ENCODE measurements at regions not wholly inside any gene's neighbourhood (a gene's known extent, or its start where the extent isn't known, plus 50 kb on each side); places are given as distances from the start of the nearest gene placed in this dataset.

GRCh38 chr7:46525876-46526275, 604.8 kb upstream of the IGFBP3 start:
- Histone ChIP-seq H3K9ac (ENCODE audit: insufficient read length) (no peak overlapping the region), H3K36me3 (ENCODE audit: insufficient read depth, low read length) (no peaks in the 10 kb centered on the region), H3K9me3 (ENCODE audit: low read depth, low read length) (no peaks in the 10 kb centered on the region), H3K27ac (no peak overlapping the region), H3K4me3 (no peak overlapping the region)
- TF ChIP-seq FOXP2 (optimal IDR thresholded peaks at IDR 0.05; ENCODE audit: control extremely low read depth, extremely low read length, insufficient read depth) (no peak), POLR2AphosphoS5 (IDR thresholded peaks at IDR 0.05; ENCODE audit: borderline replicate concordance, low read depth, low read length) (no peak)
- DNase-seq (ENCODE audit: low read depth, low spot score) = no peak

GRCh38 chr7:46524350-46524749, 603.3 kb upstream of the IGFBP3 start:
- TF ChIP-seq FOXP2 (optimal IDR thresholded peaks at IDR 0.05; ENCODE audit: control extremely low read depth, extremely low read length, insufficient read depth) = no peak
- TF ChIP-seq EZH2 (IDR thresholded peaks at IDR 0.05) = no peak
- TF ChIP-seq POLR2AphosphoS5 (IDR thresholded peaks at IDR 0.05; ENCODE audit: borderline replicate concordance, low read depth, low read length) = no peak
- no peaks in the 10 kb centered on the region for H3K9me3 ChIP-seq (ENCODE audit: low read depth, low read length)
- no peak for DNase-seq (ENCODE audit: low read depth, low spot score)

GRCh38 chr7:46522354-46522906, 601.4 kb upstream of the IGFBP3 start:
- H3K4me3 ChIP-seq = no peak overlapping the region
- H3K27ac ChIP-seq = no peak overlapping the region
- no peaks in the 10 kb centered on the region for H3K36me3 ChIP-seq (ENCODE audit: insufficient read depth, low read length)
- no peak for DNase-seq (ENCODE audit: low read depth, low spot score)
- TF ChIP-seq FOXP2 (optimal IDR thresholded peaks at IDR 0.05; ENCODE audit: control extremely low read depth, extremely low read length, insufficient read depth) = no peak
- TF ChIP-seq EZH2 (IDR thresholded peaks at IDR 0.05) = no peak
- no peak for TF ChIP-seq POLR2AphosphoS5 (IDR thresholded peaks at IDR 0.05; ENCODE audit: borderline replicate concordance, low read depth, low read length)
- no peak overlapping the region for H3K9ac ChIP-seq (ENCODE audit: insufficient read length)
- H3K9me3 ChIP-seq (ENCODE audit: low read depth, low read length) = no peaks in the 10 kb centered on the region

More at GRCh38 chr7:46524350-46524749, 603.3 kb upstream of the IGFBP3 start:
- Histone ChIP-seq H3K9ac (ENCODE audit: insufficient read length) (no peak overlapping the region), H3K36me3 (ENCODE audit: insufficient read depth, low read length) (no peaks in the 10 kb centered on the region), H3K27ac (no peak overlapping the region), H3K4me3 (no peak overlapping the region)

GRCh38 chr7:46518713-46519112, 597.6 kb upstream of the IGFBP3 start:
- Histone ChIP-seq H3K9ac (ENCODE audit: insufficient read length) (no peak overlapping the region), H3K27ac (no peak overlapping the region), H3K4me3 (no peak overlapping the region), H3K36me3 (ENCODE audit: insufficient read depth, low read length) (no peaks in the 10 kb centered on the region), H3K9me3 (ENCODE audit: low read depth, low read length) (no peaks in the 10 kb centered on the region)
- TF ChIP-seq FOXP2 (optimal IDR thresholded peaks at IDR 0.05; ENCODE audit: control extremely low read depth, extremely low read length, insufficient read depth) = no peak
- TF ChIP-seq POLR2AphosphoS5 (IDR thresholded peaks at IDR 0.05; ENCODE audit: borderline replicate concordance, low read depth, low read length) = no peak
- TF ChIP-seq EZH2 (IDR thresholded peaks at IDR 0.05) = no peak
- no peak for DNase-seq (ENCODE audit: low read depth, low spot score)

- Histone ChIP-seq H3K36me3 (ENCODE audit: insufficient read depth, low read length) (no peaks in the 10 kb centered on the region), H3K9ac (ENCODE audit: insufficient read length) (no peak overlapping the region), H3K9me3 (ENCODE audit: low read depth, low read length) (no peaks in the 10 kb centered on the region), H3K27ac (no peak overlapping the region), H3K4me3 (no peak overlapping the region)
- TF ChIP-seq EZH2 (IDR thresholded peaks at IDR 0.05) (no peak), FOXP2 (optimal IDR thresholded peaks at IDR 0.05; ENCODE audit: control extremely low read depth, extremely low read length, insufficient read depth) (no peak), POLR2AphosphoS5 (IDR thresholded peaks at IDR 0.05; ENCODE audit: borderline replicate concordance, low read depth, low read length) (no peak)
- no peak for DNase-seq (ENCODE audit: low read depth, low spot score)
Observed at GRCh38 chr7:46515844-46516590, 594.9 kb upstream of the IGFBP3 start.

- no peak overlapping the region for H3K27ac ChIP-seq
- no peak for DNase-seq (ENCODE audit: low read depth, low spot score)
Observed at GRCh38 chr7:46513447-46513848, 592.4 kb upstream of the IGFBP3 start.

GRCh38 chr7:46512891-46513413, 591.9 kb upstream of the IGFBP3 start:
- no peaks in the 10 kb centered on the region for H3K36me3 ChIP-seq (ENCODE audit: insufficient read depth, low read length)
- TF ChIP-seq EZH2 (IDR thresholded peaks at IDR 0.05) = no peak
- no peak for TF ChIP-seq FOXP2 (optimal IDR thresholded peaks at IDR 0.05; ENCODE audit: control extremely low read depth, extremely low read length, insufficient read depth)
- no peak for TF ChIP-seq POLR2AphosphoS5 (IDR thresholded peaks at IDR 0.05; ENCODE audit: borderline replicate concordance, low read depth, low read length)
- no peak for DNase-seq (ENCODE audit: low read depth, low spot score)
- no peak overlapping the region for H3K4me3 ChIP-seq
- H3K9ac ChIP-seq (ENCODE audit: insufficient read length) = no peak overlapping the region
- no peaks in the 10 kb centered on the region for H3K9me3 ChIP-seq (ENCODE audit: low read depth, low read length)
- H3K27ac ChIP-seq = no peak overlapping the region

More at GRCh38 chr7:46513447-46513848, 592.4 kb upstream of the IGFBP3 start:
- Histone ChIP-seq H3K9ac (ENCODE audit: insufficient read length) (no peak overlapping the region), H3K36me3 (ENCODE audit: insufficient read depth, low read length) (no peaks in the 10 kb centered on the region), H3K4me3 (no peak overlapping the region), H3K9me3 (ENCODE audit: low read depth, low read length) (no peaks in the 10 kb centered on the region)
- TF ChIP-seq POLR2AphosphoS5 (IDR thresholded peaks at IDR 0.05; ENCODE audit: borderline replicate concordance, low read depth, low read length) (no peak), FOXP2 (optimal IDR thresholded peaks at IDR 0.05; ENCODE audit: control extremely low read depth, extremely low read length, insufficient read depth) (no peak), EZH2 (IDR thresholded peaks at IDR 0.05) (no peak)

GRCh38 chr7:46511442-46512215, 590.6 kb upstream of the IGFBP3 start:
- no peak for DNase-seq (ENCODE audit: low read depth, low spot score)
- no peaks in the 10 kb centered on the region for H3K36me3 ChIP-seq (ENCODE audit: insufficient read depth, low read length)
- H3K9ac ChIP-seq (ENCODE audit: insufficient read length) = no peak overlapping the region
- TF ChIP-seq EZH2 (IDR thresholded peaks at IDR 0.05) = no peak
- no peak for TF ChIP-seq POLR2AphosphoS5 (IDR thresholded peaks at IDR 0.05; ENCODE audit: borderline replicate concordance, low read depth, low read length)
- no peak for TF ChIP-seq FOXP2 (optimal IDR thresholded peaks at IDR 0.05; ENCODE audit: control extremely low read depth, extremely low read length, insufficient read depth)
- H3K27ac ChIP-seq = no peak overlapping the region
- H3K4me3 ChIP-seq = no peak overlapping the region
- H3K9me3 ChIP-seq (ENCODE audit: low read depth, low read length) = no peaks in the 10 kb centered on the region

Data from SK-N-MC (cell line).